ENCODE measurements at regions not wholly inside any gene's neighbourhood (a gene's known extent, or its start where the extent isn't known, plus 50 kb on each side); places are given as distances from the start of the nearest gene placed in this dataset.

GRCh38 chr6:53723331-53723730, 57.8 kb upstream of the KLHL31 start:
- no peaks in the 10 kb centered on the region for H3K9me3 ChIP-seq (replicated peaks in 1 of 3)
- intact Hi-C loops (cut with DNase I) = loop anchor here (5.0 to 10.0 kb wide), 4 partner anchors 69 to 231 kb away; no protein-coding TSS in a partner anchor
- no peaks in the 10 kb centered on the region for H3K27me3 ChIP-seq
- 89 to 98% (median 96%) methylated on average over 1 of the region's 1 CpG for WGBS, 4 donors
- no peak overlapping the region for H3K27ac ChIP-seq
- no peak overlapping the region for H3K4me3 ChIP-seq
- DNase-seq = no peak
- no peaks in the 10 kb centered on the region for H3K36me3 ChIP-seq (replicated peaks in 1 of 2)
- H3K4me1 ChIP-seq (replicated peaks in 1 of 2) = no peaks in the 10 kb centered on the region
- TF ChIP-seq CTCF (IDR thresholded peaks at IDR 0.05) (no peak), POLR2A (IDR thresholded peaks at IDR 0.05) (no peak)

DNA sequence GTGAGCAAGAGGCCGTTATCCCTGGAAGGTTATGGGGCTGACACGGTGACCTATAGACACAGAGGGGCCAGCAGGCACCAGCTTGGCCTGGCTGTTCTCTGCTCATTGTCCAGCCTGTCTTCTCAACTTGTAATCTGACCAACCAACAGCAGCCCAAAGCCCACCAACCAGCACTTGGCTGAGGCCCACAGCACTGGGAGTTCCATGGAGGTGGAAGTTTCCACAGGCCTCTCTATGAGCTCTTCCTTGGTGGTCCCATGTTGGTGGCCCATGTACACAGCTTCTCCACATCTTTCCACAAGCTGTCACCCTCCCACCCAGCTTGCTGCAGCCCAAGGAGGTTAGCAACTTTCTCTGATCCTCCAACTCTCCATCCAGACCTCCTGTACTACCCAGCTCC, 56.2 kb upstream of the KLHL31 start:
- intact Hi-C loops (cut with DNase I) = loop anchor here (5.0 to 10.0 kb wide), 4 partner anchors 67 to 233 kb away; no protein-coding TSS in a partner anchor
- no peaks in the 10 kb centered on the region for H3K9me3 ChIP-seq (replicated peaks in 1 of 3)
- no peak overlapping the region for H3K4me3 ChIP-seq
- H3K27ac ChIP-seq = no peak overlapping the region
- no peaks in the 10 kb centered on the region for H3K27me3 ChIP-seq
- no peak for DNase-seq
- no peaks in the 10 kb centered on the region for H3K4me1 ChIP-seq (replicated peaks in 1 of 2)
- no peaks in the 10 kb centered on the region for H3K36me3 ChIP-seq (replicated peaks in 1 of 2)
- TF ChIP-seq POLR2A (IDR thresholded peaks at IDR 0.05) (no peak), CTCF (IDR thresholded peaks at IDR 0.05) (no peak)
- WGBS, 4 donors = 77 to 96% (median 92%) methylated on average over 2 of the region's 2 CpGs

DNA sequence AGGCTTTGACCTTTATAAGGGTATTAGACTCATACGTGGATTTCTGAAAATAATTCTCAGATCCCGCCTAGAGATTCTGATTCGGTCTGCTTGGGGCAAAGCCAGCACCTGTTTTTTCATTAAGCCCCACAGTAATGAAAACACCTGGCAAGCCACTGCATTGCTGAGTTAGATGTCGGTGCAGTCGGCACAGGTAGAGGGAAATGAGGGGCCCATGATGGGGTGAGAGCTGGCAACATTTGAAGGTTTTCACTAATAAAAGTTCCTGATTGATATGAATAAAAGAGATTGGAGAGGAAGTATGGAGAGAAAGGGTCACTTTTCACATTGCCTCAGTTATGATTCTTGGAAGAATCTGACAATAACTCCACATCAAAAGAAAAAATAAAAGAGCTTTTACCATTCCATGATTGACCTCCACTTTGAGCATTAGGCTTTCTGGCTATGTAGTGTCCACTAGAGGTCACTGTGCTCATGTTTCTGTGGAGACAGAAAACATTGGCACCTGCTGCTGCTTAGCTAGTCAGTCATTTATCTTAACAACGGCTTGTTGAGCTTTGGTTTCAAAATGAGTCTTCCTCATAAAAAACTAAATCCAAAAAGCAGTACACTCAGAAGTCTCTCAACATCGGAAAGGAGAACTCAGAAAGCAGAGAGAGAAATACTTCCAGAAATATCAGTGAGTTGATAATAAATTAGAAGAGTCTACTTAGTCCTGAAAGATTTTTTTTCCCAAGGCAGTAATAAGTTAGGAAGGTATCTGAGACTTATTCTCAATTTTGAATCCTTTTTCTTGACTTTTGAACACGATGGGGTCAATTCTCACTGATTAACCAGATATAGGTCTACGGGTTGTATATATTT, 53.3 kb upstream of the KLHL31 start:
- DNase-seq = peak; percentile 49 to 76 (median 61)
- TF ChIP-seq POLR2A (IDR thresholded peaks at IDR 0.05) (no peak), CTCF (IDR thresholded peaks at IDR 0.05) (peak; percentile 57 to 85 (median 66))
- Histone ChIP-seq H3K4me1 (replicated peaks in 1 of 2) (no peaks in the 10 kb centered on the region), H3K9me3 (replicated peaks in 1 of 3) (no peaks in the 10 kb centered on the region), H3K27ac (no peak overlapping the region), H3K27me3 (no peaks in the 10 kb centered on the region), H3K4me3 (no peak overlapping the region), H3K36me3 (replicated peaks in 1 of 2) (no peaks in the 10 kb centered on the region)
- intact Hi-C loops (cut with DNase I) = no loop called here
- 45 to 51% (median 48%) methylated on average over 9 of the region's 9 CpGs for WGBS, 4 donors

GRCh38 chr6:53717566-53717965, 52.0 kb upstream of the KLHL31 start:
- H3K4me3 ChIP-seq = no peak overlapping the region
- no peak overlapping the region for H3K27ac ChIP-seq
- H3K9me3 ChIP-seq (replicated peaks in 1 of 3) = no peaks in the 10 kb centered on the region
- no peaks in the 10 kb centered on the region for H3K4me1 ChIP-seq (replicated peaks in 1 of 2)
- intact Hi-C loops (cut with DNase I) = no loop called here
- H3K27me3 ChIP-seq = no peaks in the 10 kb centered on the region
- H3K36me3 ChIP-seq (replicated peaks in 1 of 2) = no peaks in the 10 kb centered on the region
- no peak for DNase-seq
- no peak for TF ChIP-seq CTCF (IDR thresholded peaks at IDR 0.05)
- no peak for TF ChIP-seq POLR2A (IDR thresholded peaks at IDR 0.05)
- 67 to 95% (median 70%) methylated on average over 1 of the region's 1 CpG for whole genome bisulfite sequencing, 4 donors
